Loucy (cell line): ENCODE measurements at regions not wholly inside any gene's neighbourhood (a gene's known extent, or its start where the extent isn't known, plus 50 kb on each side); places are given as distances from the start of the nearest gene placed in this dataset.

Source experiments
- H2AFZ ChIP-seq: fragments of 200-600 bp; sonication (generic); 2 replicates; pipeline ENCODE4 v1.6.0; 2016; ENCODE audit warnings: antibody characterized with exemption, mild to moderate bottlenecking, low read length, moderate library complexity
- H3F3A ChIP-seq: fragments of 200-600 bp; 2 replicates; pipeline ENCODE4 v1.6.0; 2016; ENCODE audit warnings: antibody characterized with exemption, low read depth, mild to moderate bottlenecking
- H3K27me3 ChIP-seq: fragments of 200-600 bp; sonication (generic); 2 replicates; pipeline ENCODE4 v1.6.1; 2014; ENCODE audit warnings: low read length, mild to moderate bottlenecking; ENCODE audit not compliant: insufficient read depth, poor library complexity, severe bottlenecking
- H3K36me3 ChIP-seq: fragments of 200-600 bp; sonication (generic); 2 replicates; pipeline ENCODE4 v1.6.1; 2016; ENCODE audit warnings: low read length; ENCODE audit not compliant: insufficient read depth
- H3K4me1 ChIP-seq: fragments of 200-600 bp; sonication (generic); 2 replicates; pipeline ENCODE4 v1.5.1; 2014; ENCODE audit warnings: low read length, mild to moderate bottlenecking; ENCODE audit not compliant: insufficient read depth, poor library complexity, severe bottlenecking
- H3K4me2 ChIP-seq: fragments of 200-600 bp; sonication (generic); 2 replicates; pipeline ENCODE4 v1.6.0; 2014; ENCODE audit warnings: antibody characterized with exemption, low read length, low read depth, mild to moderate bottlenecking; ENCODE audit not compliant: poor library complexity, severe bottlenecking
- H3K4me3 ChIP-seq: fragments of 200-600 bp; sonication (generic); 2 replicates; pipeline ENCODE4 v1.5.1; 2014; ENCODE audit warnings: low read length, mild to moderate bottlenecking, mixed read lengths; ENCODE audit not compliant: poor library complexity, severe bottlenecking
- H3K79me2 ChIP-seq: fragments of 200-600 bp; sonication (generic); 2 replicates; pipeline ENCODE4 v1.6.1; 2014; ENCODE audit warnings: low read length; ENCODE audit not compliant: insufficient read depth
- H3K9ac ChIP-seq: fragments of 200-600 bp; sonication (generic); 2 replicates; pipeline ENCODE4 v1.6.0; 2014; ENCODE audit warnings: mild to moderate bottlenecking, low read depth, low read length, moderate library complexity; ENCODE audit not compliant: poor library complexity, severe bottlenecking
- H3K9me2 ChIP-seq: fragments of 200-600 bp; sonication (generic); replicated peaks from 2 replicates; pipeline ENCODE4 v1.6.1; 2016; ENCODE audit warnings: low read depth, low read length, mixed read lengths
- H3K9me3 ChIP-seq: fragments of 200-600 bp; sonication (generic); 2 replicates; pipeline ENCODE4 v1.6.1; 2014; ENCODE audit warnings: mild to moderate bottlenecking, antibody characterized with exemption, low read length, low read depth; ENCODE audit not compliant: insufficient read depth
- H4K20me1 ChIP-seq: fragments of 200-600 bp; sonication (generic); 2 replicates; pipeline ENCODE4 v1.6.0; 2014; ENCODE audit warnings: antibody characterized with exemption, low read length, mild to moderate bottlenecking; ENCODE audit not compliant: insufficient read depth, poor library complexity, severe bottlenecking
- EZH2phosphoT487 ChIP-seq: fragments of 200-600 bp; IDR thresholded peaks from 2 replicates; pipeline ENCODE4 v1.6.1; 2018; ENCODE audit warnings: antibody characterized with exemption, mild to moderate bottlenecking, moderate library complexity, borderline replicate concordance
- TF ChIP-seq, protein P1 (sequence below): fragments of 200-600 bp; sonication (generic); conservative IDR thresholded peaks from 2 replicates; pipeline ENCODE4 v1.5.1; 2014; ENCODE audit warnings: mild to moderate bottlenecking, antibody characterized with exemption, low read length

DNA sequence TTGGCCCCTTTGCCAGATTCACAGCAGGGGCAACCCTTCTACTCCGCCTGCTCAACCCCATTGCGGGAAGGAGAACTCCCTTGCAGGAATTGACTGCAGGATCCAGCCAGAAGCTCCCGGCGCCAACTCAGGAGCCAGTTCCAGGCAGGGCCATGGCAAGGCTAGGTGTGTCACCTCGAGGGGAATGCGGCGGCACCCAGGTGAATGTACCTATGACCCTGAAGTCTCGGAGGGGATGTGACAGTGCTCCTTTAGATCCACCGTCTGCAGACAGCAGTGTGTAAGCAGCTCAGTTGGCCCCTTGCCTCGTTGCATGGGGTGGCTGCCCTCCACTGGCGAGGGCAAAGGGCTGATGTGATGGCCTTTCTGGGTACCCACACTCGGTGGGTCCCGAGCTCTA lies 606.6 kb downstream of the ELAVL2 start:
- H3K9ac ChIP-seq, result no peak overlapping the region
- H3K36me3 ChIP-seq, result no peaks in the 10 kb centered on the region
- H3K9me2 ChIP-seq, result no peaks in the 10 kb centered on the region
- no peak overlapping the region for H3K4me2 ChIP-seq
- no peaks in the 10 kb centered on the region for H3K4me1 ChIP-seq
- H3K27me3 ChIP-seq, result no peaks in the 10 kb centered on the region
- H4K20me1 ChIP-seq, result no peaks in the 10 kb centered on the region
- H3K9me3 ChIP-seq, result no peaks in the 10 kb centered on the region
- H3K4me3 ChIP-seq, result no peak overlapping the region
- no peaks in the 10 kb centered on the region for H3K79me2 ChIP-seq
- no peaks in the 10 kb centered on the region for H3F3A ChIP-seq
- TF ChIP-seq, protein P1, sequence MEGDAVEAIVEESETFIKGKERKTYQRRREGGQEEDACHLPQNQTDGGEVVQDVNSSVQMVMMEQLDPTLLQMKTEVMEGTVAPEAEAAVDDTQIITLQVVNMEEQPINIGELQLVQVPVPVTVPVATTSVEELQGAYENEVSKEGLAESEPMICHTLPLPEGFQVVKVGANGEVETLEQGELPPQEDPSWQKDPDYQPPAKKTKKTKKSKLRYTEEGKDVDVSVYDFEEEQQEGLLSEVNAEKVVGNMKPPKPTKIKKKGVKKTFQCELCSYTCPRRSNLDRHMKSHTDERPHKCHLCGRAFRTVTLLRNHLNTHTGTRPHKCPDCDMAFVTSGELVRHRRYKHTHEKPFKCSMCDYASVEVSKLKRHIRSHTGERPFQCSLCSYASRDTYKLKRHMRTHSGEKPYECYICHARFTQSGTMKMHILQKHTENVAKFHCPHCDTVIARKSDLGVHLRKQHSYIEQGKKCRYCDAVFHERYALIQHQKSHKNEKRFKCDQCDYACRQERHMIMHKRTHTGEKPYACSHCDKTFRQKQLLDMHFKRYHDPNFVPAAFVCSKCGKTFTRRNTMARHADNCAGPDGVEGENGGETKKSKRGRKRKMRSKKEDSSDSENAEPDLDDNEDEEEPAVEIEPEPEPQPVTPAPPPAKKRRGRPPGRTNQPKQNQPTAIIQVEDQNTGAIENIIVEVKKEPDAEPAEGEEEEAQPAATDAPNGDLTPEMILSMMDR, result no peak
- TF ChIP-seq EZH2phosphoT487, result no peak
- no peak overlapping the region for H2AFZ ChIP-seq

DNA sequence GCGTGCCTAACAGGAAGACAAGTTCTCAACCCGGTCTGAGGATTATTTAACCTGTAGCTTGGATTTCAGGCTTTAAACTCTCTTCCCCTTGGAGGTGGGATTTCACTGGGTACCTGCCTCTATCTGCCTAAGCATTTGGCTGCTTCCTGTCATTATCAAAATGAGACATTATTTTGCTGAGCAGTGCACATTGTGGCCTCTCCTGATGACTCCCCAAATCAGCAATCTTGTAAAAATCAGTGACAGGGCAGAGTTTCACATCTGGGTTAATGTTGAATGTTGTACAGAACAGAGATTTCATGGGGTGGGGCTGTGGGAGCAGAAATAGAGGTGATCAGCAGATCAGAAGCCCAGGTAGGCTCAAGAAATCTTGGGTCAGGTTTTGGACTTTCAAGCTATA lies 605.9 kb downstream of the ELAVL2 start:
- Histone ChIP-seq H3K36me3 (no peaks in the 10 kb centered on the region), H2AFZ (no peak overlapping the region), H3K27me3 (no peaks in the 10 kb centered on the region), H3K4me3 (no peak overlapping the region), H3K4me1 (no peaks in the 10 kb centered on the region), H3K79me2 (no peaks in the 10 kb centered on the region), H3K9ac (no peak overlapping the region), H4K20me1 (no peaks in the 10 kb centered on the region), H3K9me3 (no peaks in the 10 kb centered on the region), H3F3A (no peaks in the 10 kb centered on the region), H3K9me2 (no peaks in the 10 kb centered on the region), H3K4me2 (no peak overlapping the region)
- no peak for TF ChIP-seq EZH2phosphoT487
- TF ChIP-seq, protein P1, result no peak

DNA sequence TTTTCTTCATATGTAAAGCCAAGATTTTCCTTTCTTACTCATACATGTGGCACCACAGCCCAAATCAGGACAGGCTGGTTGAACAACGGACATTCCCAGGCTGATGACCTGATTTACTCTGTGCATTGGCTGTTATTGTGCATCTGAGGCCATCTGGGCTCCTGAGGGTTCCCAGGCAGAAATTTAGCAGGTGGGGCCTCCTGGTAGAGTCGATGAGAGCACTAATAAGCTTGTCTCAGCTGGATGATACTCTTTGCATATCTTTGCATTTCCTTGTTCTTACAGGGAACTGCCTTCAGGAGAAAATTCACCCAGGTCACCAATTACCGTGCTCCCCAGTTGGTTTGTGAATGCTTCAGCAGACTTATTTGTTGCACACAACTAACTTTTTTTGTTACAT lies 605.1 kb downstream of the ELAVL2 start:
- H3K36me3 ChIP-seq, result no peaks in the 10 kb centered on the region
- no peak overlapping the region for H3K4me3 ChIP-seq
- no peaks in the 10 kb centered on the region for H3K79me2 ChIP-seq
- no peaks in the 10 kb centered on the region for H3K9me2 ChIP-seq
- H3K9ac ChIP-seq, result no peak overlapping the region
- H2AFZ ChIP-seq, result no peak overlapping the region
- no peaks in the 10 kb centered on the region for H4K20me1 ChIP-seq
- no peaks in the 10 kb centered on the region for H3K4me1 ChIP-seq
- H3K4me2 ChIP-seq, result no peak overlapping the region
- H3K9me3 ChIP-seq, result no peaks in the 10 kb centered on the region
- H3F3A ChIP-seq, result no peaks in the 10 kb centered on the region
- H3K27me3 ChIP-seq, result no peaks in the 10 kb centered on the region
- TF ChIP-seq, protein P1, result no peak
- TF ChIP-seq EZH2phosphoT487, result no peak
